Neural cell (in vitro differentiated cells): ENCODE measurements at regions not wholly inside any gene's neighbourhood (a gene's known extent, or its start where the extent isn't known, plus 50 kb on each side); places are given as distances from the start of the nearest gene placed in this dataset.

ENCODE experiments used
- H2AFZ ChIP-seq: fragments of 200-600, 300-800 bp; sonication (generic), shearing (Covaris generic); 2 replicates; pipeline ENCODE4 v1.6.0; 2014; ENCODE audit warnings: low read depth, mild to moderate bottlenecking, antibody characterized with exemption, low read length, moderate library complexity
- H3F3A ChIP-seq: fragments of 200-600 bp; shearing (Covaris generic); 2 replicates; pipeline ENCODE4 v1.6.1; 2016; ENCODE audit warnings: mild to moderate bottlenecking, moderate library complexity, mixed read lengths, antibody characterized with exemption, low read length; ENCODE audit not compliant: insufficient read depth, poor library complexity, severe bottlenecking
- H3K27ac ChIP-seq: fragments of 200-600, 300-800 bp; sonication (generic), shearing (Covaris generic); 2 replicates; pipeline ENCODE4 v1.5.1; 2014; ENCODE audit warnings: mild to moderate bottlenecking, low read length, moderate library complexity
- H3K27me3 ChIP-seq: fragments of 300-800, 200-600 bp; sonication (generic), shearing (Covaris generic); 2 replicates; pipeline ENCODE4 v1.6.0; 2014; ENCODE audit warnings: mild to moderate bottlenecking, low read depth, low read length, moderate library complexity; ENCODE audit not compliant: insufficient read depth
- H3K36me3 ChIP-seq: fragments of 300-800, 200-600 bp; sonication (generic), shearing (Covaris generic); 2 replicates; pipeline ENCODE4 v1.5.1; 2014; ENCODE audit warnings: mild to moderate bottlenecking, antibody characterized with exemption, low read length, moderate library complexity; ENCODE audit not compliant: insufficient read depth
- H3K4me2 ChIP-seq: fragments of 300-800, 200-600 bp; sonication (generic), shearing (Covaris generic); 2 replicates; pipeline ENCODE4 v1.6.0; 2014; ENCODE audit warnings: mild to moderate bottlenecking, low read length
- H3K4me3 ChIP-seq: fragments of 300-800, 200-600 bp; sonication (generic), shearing (Covaris generic); 2 replicates; pipeline ENCODE4 v1.5.1; 2014; ENCODE audit warnings: mild to moderate bottlenecking, low read length, moderate library complexity
- H3K79me2 ChIP-seq: fragments of 200-600 bp; shearing (Covaris generic); replicated peaks from 2 replicates; pipeline ENCODE4 v1.6.0; 2014; ENCODE audit warnings: mild to moderate bottlenecking, low read length, moderate library complexity; ENCODE audit not compliant: insufficient read depth
- H3K9ac ChIP-seq: fragments of 300-800, 200-600 bp; sonication (generic), shearing (Covaris generic); 2 replicates; pipeline ENCODE4 v1.6.1; 2016; ENCODE audit warnings: mild to moderate bottlenecking, low read length, mixed read lengths
- H3K9me2 ChIP-seq: fragments of 200-600 bp; shearing (Covaris generic); 2 replicates; pipeline ENCODE4 v1.6.1; 2016; ENCODE audit warnings: mild to moderate bottlenecking, low read length, mixed read lengths; ENCODE audit not compliant: insufficient read depth
- H3K9me3 ChIP-seq: fragments of 200-600, 300-800 bp; sonication (generic), shearing (Covaris generic); 2 replicates; pipeline ENCODE4 v1.6.1; 2016; ENCODE audit warnings: mild to moderate bottlenecking, mixed run types, low read length, moderate library complexity, mixed read lengths
- H4K20me1 ChIP-seq: fragments of 200-600 bp; shearing (Covaris generic); 2 replicates; pipeline ENCODE4 v1.6.1; 2016; ENCODE audit warnings: mild to moderate bottlenecking, mixed run types; ENCODE audit not compliant: insufficient read depth
- CTCF ChIP-seq: fragments of 450-650 bp; IDR thresholded peaks from 2 replicates; pipeline ENCODE4 v1.5.1; 2014; ENCODE audit warnings: antibody characterized with exemption, mild to moderate bottlenecking, moderate library complexity; ENCODE audit not compliant: poor library complexity, severe bottlenecking
- EP300 ChIP-seq: fragments of 450-650 bp; conservative IDR thresholded peaks from 2 replicates; pipeline ENCODE4 v1.6.1; 2014; ENCODE audit warnings: antibody characterized with exemption, mild to moderate bottlenecking, moderate library complexity; ENCODE audit not compliant: poor library complexity, severe bottlenecking
- EZH2 ChIP-seq: fragments of 200-600, 300-800 bp; shearing (Covaris generic), sonication (generic); IDR thresholded peaks from 2 replicates; pipeline ENCODE4 v1.6.1; 2014; ENCODE audit warnings: antibody characterized with exemption, low read length, borderline replicate concordance, mild to moderate bottlenecking; ENCODE audit not compliant: insufficient read depth, poor library complexity, severe bottlenecking
- MXI1 ChIP-seq: fragments of 450-650 bp; conservative IDR thresholded peaks from 2 replicates; pipeline ENCODE4 v1.6.1; 2014; ENCODE audit warnings: antibody characterized with exemption, mild to moderate bottlenecking; ENCODE audit not compliant: poor library complexity, severe bottlenecking
- POLR2AphosphoS5 ChIP-seq: IDR thresholded peaks from 2 replicates; pipeline ENCODE4 v1.6.1; 2012
- RAD21 ChIP-seq: fragments of 450-650 bp; conservative IDR thresholded peaks from 2 replicates; pipeline ENCODE4 v1.6.1; 2014; ENCODE audit warnings: antibody characterized with exemption, mild to moderate bottlenecking, moderate library complexity
- SMC3 ChIP-seq: fragments of 450-650 bp; conservative IDR thresholded peaks from 2 replicates; pipeline ENCODE4 v1.6.1; 2014; ENCODE audit warnings: antibody characterized with exemption, mild to moderate bottlenecking, moderate library complexity; ENCODE audit not compliant: poor library complexity
- TAF1 ChIP-seq: IDR thresholded peaks from 2 replicates; pipeline ENCODE4 v1.6.1; 2012; ENCODE audit warnings: low read depth
- TF ChIP-seq, protein P1 (sequence below): IDR thresholded peaks from 2 replicates; pipeline ENCODE4 v1.6.1; 2012; ENCODE audit warnings: borderline replicate concordance

GRCh38 chr6:135568379-135568778, 70.8 kb upstream of the AHI1 start:
- H3K27me3 ChIP-seq = no peaks in the 10 kb centered on the region
- no peak overlapping the region for H3K4me2 ChIP-seq
- no peaks in the 10 kb centered on the region for H4K20me1 ChIP-seq
- TF ChIP-seq CTCF (no peak), SMC3 (no peak)
- H3K79me2 ChIP-seq = no peaks in the 10 kb centered on the region
- H3K9me2 ChIP-seq = no peaks in the 10 kb centered on the region
- H3K27ac ChIP-seq = no peak overlapping the region
- H2AFZ ChIP-seq = no peak overlapping the region
- H3K9me3 ChIP-seq = no peaks in the 10 kb centered on the region
- H3K36me3 ChIP-seq = no peaks in the 10 kb centered on the region
- no peak overlapping the region for H3K9ac ChIP-seq
- H3K4me3 ChIP-seq = no peak overlapping the region
- H3F3A ChIP-seq = no peaks in the 10 kb centered on the region

- H3K9ac ChIP-seq = no peak overlapping the region
Observed at GRCh38 chr6:135572051-135572450, 74.5 kb upstream of the AHI1 start.

More at GRCh38 chr6:135572051-135572450, 74.5 kb upstream of the AHI1 start:
- Histone ChIP-seq H3K36me3 (no peaks in the 10 kb centered on the region), H3K9me3 (no peaks in the 10 kb centered on the region), H2AFZ (no peak overlapping the region), H3K4me2 (no peak overlapping the region), H3K4me3 (no peak overlapping the region), H4K20me1 (no peaks in the 10 kb centered on the region), H3K79me2 (no peaks in the 10 kb centered on the region), H3F3A (no peaks in the 10 kb centered on the region), H3K9me2 (no peaks in the 10 kb centered on the region), H3K27ac (no peak overlapping the region), H3K27me3 (no peaks in the 10 kb centered on the region)
- TF ChIP-seq CTCF = no peak
- no peak for TF ChIP-seq EZH2
- no peak for TF ChIP-seq RAD21
- no peak for TF ChIP-seq EP300
- no peak for TF ChIP-seq TAF1
- no peak for TF ChIP-seq MXI1
- TF ChIP-seq SMC3 = no peak
- TF ChIP-seq, protein P1, sequence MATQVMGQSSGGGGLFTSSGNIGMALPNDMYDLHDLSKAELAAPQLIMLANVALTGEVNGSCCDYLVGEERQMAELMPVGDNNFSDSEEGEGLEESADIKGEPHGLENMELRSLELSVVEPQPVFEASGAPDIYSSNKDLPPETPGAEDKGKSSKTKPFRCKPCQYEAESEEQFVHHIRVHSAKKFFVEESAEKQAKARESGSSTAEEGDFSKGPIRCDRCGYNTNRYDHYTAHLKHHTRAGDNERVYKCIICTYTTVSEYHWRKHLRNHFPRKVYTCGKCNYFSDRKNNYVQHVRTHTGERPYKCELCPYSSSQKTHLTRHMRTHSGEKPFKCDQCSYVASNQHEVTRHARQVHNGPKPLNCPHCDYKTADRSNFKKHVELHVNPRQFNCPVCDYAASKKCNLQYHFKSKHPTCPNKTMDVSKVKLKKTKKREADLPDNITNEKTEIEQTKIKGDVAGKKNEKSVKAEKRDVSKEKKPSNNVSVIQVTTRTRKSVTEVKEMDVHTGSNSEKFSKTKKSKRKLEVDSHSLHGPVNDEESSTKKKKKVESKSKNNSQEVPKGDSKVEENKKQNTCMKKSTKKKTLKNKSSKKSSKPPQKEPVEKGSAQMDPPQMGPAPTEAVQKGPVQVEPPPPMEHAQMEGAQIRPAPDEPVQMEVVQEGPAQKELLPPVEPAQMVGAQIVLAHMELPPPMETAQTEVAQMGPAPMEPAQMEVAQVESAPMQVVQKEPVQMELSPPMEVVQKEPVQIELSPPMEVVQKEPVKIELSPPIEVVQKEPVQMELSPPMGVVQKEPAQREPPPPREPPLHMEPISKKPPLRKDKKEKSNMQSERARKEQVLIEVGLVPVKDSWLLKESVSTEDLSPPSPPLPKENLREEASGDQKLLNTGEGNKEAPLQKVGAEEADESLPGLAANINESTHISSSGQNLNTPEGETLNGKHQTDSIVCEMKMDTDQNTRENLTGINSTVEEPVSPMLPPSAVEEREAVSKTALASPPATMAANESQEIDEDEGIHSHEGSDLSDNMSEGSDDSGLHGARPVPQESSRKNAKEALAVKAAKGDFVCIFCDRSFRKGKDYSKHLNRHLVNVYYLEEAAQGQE = no peak
- no peak for TF ChIP-seq POLR2AphosphoS5
